ENCODE measurements at regions not wholly inside any gene's neighbourhood (a gene's known extent, or its start where the extent isn't known, plus 50 kb on each side); places are given as distances from the start of the nearest gene placed in this dataset.
"Not testable (repeated sequence)": the region's sequence is repeated elsewhere in the genome, so short reads cannot be mapped to it uniquely, and the experiment has no call there.

GRCh38 chr15:69758810-69759790 is 306.5 kb downstream of the RPLP1 start:
- no peaks in the 10 kb centered on the region for H3K9me3 ChIP-seq (ENCODE audit: control insufficient read depth, low read length)
- peak; percentile 82 to 86 (median 84) for DNase-seq
- peak overlapping the region; percentile 15 for H3K27ac ChIP-seq (ENCODE audit: insufficient read depth, low read length, poor library complexity, severe bottlenecking)
- H3K27me3 ChIP-seq (replicated peaks; ENCODE audit: control insufficient read depth, insufficient read depth, low read length, poor library complexity, severe bottlenecking) = no peaks in the 10 kb centered on the region
- peaks cover 73% of the 10 kb centered on the region for H3K4me1 ChIP-seq (ENCODE audit: control insufficient read depth, insufficient read depth, low read length, poor library complexity, severe bottlenecking)
- H3K4me3 ChIP-seq (ENCODE audit: insufficient read depth, low read depth, low read length, poor library complexity, severe bottlenecking) = no peak overlapping the region
- H3K36me3 ChIP-seq (ENCODE audit: control insufficient read depth, insufficient read depth, low read length) = no peaks in the 10 kb centered on the region

GRCh38 chr15:69760258-69760845 is 307.7 kb downstream of the RPLP1 start:
- Histone ChIP-seq H3K4me3 (ENCODE audit: insufficient read depth, low read depth, low read length, poor library complexity, severe bottlenecking) (peak overlapping the region; percentile 6), H3K4me1 (ENCODE audit: control insufficient read depth, insufficient read depth, low read length, poor library complexity, severe bottlenecking) (peaks cover 61% of the 10 kb centered on the region)
- DNase-seq = no peak

GRCh38 chr15:69760890-69761568 is 308.4 kb downstream of the RPLP1 start:
- Histone ChIP-seq H3K4me1 (ENCODE audit: control insufficient read depth, insufficient read depth, low read length, poor library complexity, severe bottlenecking) (peaks cover 54% of the 10 kb centered on the region), H3K27me3 (replicated peaks; ENCODE audit: control insufficient read depth, insufficient read depth, low read length, poor library complexity, severe bottlenecking) (no peaks in the 10 kb centered on the region), H3K4me3 (ENCODE audit: insufficient read depth, low read depth, low read length, poor library complexity, severe bottlenecking) (no peak overlapping the region), H3K27ac (ENCODE audit: insufficient read depth, low read length, poor library complexity, severe bottlenecking) (peak overlapping the region; percentile 24), H3K36me3 (ENCODE audit: control insufficient read depth, insufficient read depth, low read length) (no peaks in the 10 kb centered on the region), H3K9me3 (ENCODE audit: control insufficient read depth, low read length) (no peaks in the 10 kb centered on the region)
- peak; percentile 60 to 78 (median 69) for DNase-seq

More at GRCh38 chr15:69760258-69760845, 307.7 kb downstream of the RPLP1 start:
- Histone ChIP-seq H3K27me3 (replicated peaks; ENCODE audit: control insufficient read depth, insufficient read depth, low read length, poor library complexity, severe bottlenecking) (no peaks in the 10 kb centered on the region), H3K9me3 (ENCODE audit: control insufficient read depth, low read length) (no peaks in the 10 kb centered on the region), H3K27ac (ENCODE audit: insufficient read depth, low read length, poor library complexity, severe bottlenecking) (peak overlapping the region; percentile 24), H3K36me3 (ENCODE audit: control insufficient read depth, insufficient read depth, low read length) (no peaks in the 10 kb centered on the region)

- no peak overlapping the region for H3K27ac ChIP-seq (ENCODE audit: insufficient read depth, low read length, poor library complexity, severe bottlenecking)
- H3K27me3 ChIP-seq (replicated peaks; ENCODE audit: control insufficient read depth, insufficient read depth, low read length, poor library complexity, severe bottlenecking) = no peaks in the 10 kb centered on the region
- H3K4me3 ChIP-seq (ENCODE audit: insufficient read depth, low read depth, low read length, poor library complexity, severe bottlenecking) = no peak overlapping the region
- DNase-seq = no peak
- H3K36me3 ChIP-seq (ENCODE audit: control insufficient read depth, insufficient read depth, low read length) = no peaks in the 10 kb centered on the region
- peaks cover 38% of the 10 kb centered on the region for H3K4me1 ChIP-seq (ENCODE audit: control insufficient read depth, insufficient read depth, low read length, poor library complexity, severe bottlenecking)
- no peaks in the 10 kb centered on the region for H3K9me3 ChIP-seq (ENCODE audit: control insufficient read depth, low read length)
Observed at GRCh38 chr15:69762373-69763148, 309.9 kb downstream of the RPLP1 start.

- Histone ChIP-seq H3K27me3 (replicated peaks; ENCODE audit: control insufficient read depth, insufficient read depth, low read length, poor library complexity, severe bottlenecking) (no peaks in the 10 kb centered on the region), H3K9me3 (ENCODE audit: control insufficient read depth, low read length) (no peaks in the 10 kb centered on the region), H3K4me3 (ENCODE audit: insufficient read depth, low read depth, low read length, poor library complexity, severe bottlenecking) (no peak overlapping the region), H3K27ac (ENCODE audit: insufficient read depth, low read length, poor library complexity, severe bottlenecking) (no peak overlapping the region), H3K36me3 (ENCODE audit: control insufficient read depth, insufficient read depth, low read length) (no peaks in the 10 kb centered on the region), H3K4me1 (ENCODE audit: control insufficient read depth, insufficient read depth, low read length, poor library complexity, severe bottlenecking) (peaks cover 27% of the 10 kb centered on the region)
- DNase-seq = no peak
Observed at GRCh38 chr15:69763831-69764230, 311.2 kb downstream of the RPLP1 start.

- H3K9me3 ChIP-seq (ENCODE audit: control insufficient read depth, low read length) = no peaks in the 10 kb centered on the region
- H3K36me3 ChIP-seq (ENCODE audit: control insufficient read depth, insufficient read depth, low read length) = no peaks in the 10 kb centered on the region
- H3K27ac ChIP-seq (ENCODE audit: insufficient read depth, low read length, poor library complexity, severe bottlenecking) = no peak overlapping the region
- DNase-seq = no peak
- no peaks in the 10 kb centered on the region for H3K27me3 ChIP-seq (replicated peaks; ENCODE audit: control insufficient read depth, insufficient read depth, low read length, poor library complexity, severe bottlenecking)
- peaks cover 7% of the 10 kb centered on the region for H3K4me1 ChIP-seq (ENCODE audit: control insufficient read depth, insufficient read depth, low read length, poor library complexity, severe bottlenecking)
- H3K4me3 ChIP-seq (ENCODE audit: insufficient read depth, low read depth, low read length, poor library complexity, severe bottlenecking) = no peak overlapping the region
Observed at GRCh38 chr15:69766156-69766555, 313.5 kb downstream of the RPLP1 start.

GRCh38 chr15:69767191-69767590 is 314.6 kb downstream of the RPLP1 start:
- Histone ChIP-seq H3K27me3 (replicated peaks; ENCODE audit: control insufficient read depth, insufficient read depth, low read length, poor library complexity, severe bottlenecking) (no peaks in the 10 kb centered on the region), H3K9me3 (ENCODE audit: control insufficient read depth, low read length) (no peaks in the 10 kb centered on the region), H3K36me3 (ENCODE audit: control insufficient read depth, insufficient read depth, low read length) (no peaks in the 10 kb centered on the region), H3K27ac (ENCODE audit: insufficient read depth, low read length, poor library complexity, severe bottlenecking) (no peak overlapping the region), H3K4me1 (ENCODE audit: control insufficient read depth, insufficient read depth, low read length, poor library complexity, severe bottlenecking) (no peaks in the 10 kb centered on the region), H3K4me3 (ENCODE audit: insufficient read depth, low read depth, low read length, poor library complexity, severe bottlenecking) (no peak overlapping the region)
- DNase-seq = no peak

- H3K9me3 ChIP-seq (ENCODE audit: control insufficient read depth, low read length); H3K36me3 ChIP-seq (ENCODE audit: control insufficient read depth, insufficient read depth, low read length); H3K4me3 ChIP-seq (ENCODE audit: insufficient read depth, low read depth, low read length, poor library complexity, severe bottlenecking); H3K27ac ChIP-seq (ENCODE audit: insufficient read depth, low read length, poor library complexity, severe bottlenecking); H3K4me1 ChIP-seq (ENCODE audit: control insufficient read depth, insufficient read depth, low read length, poor library complexity, severe bottlenecking); H3K27me3 ChIP-seq (replicated peaks; ENCODE audit: control insufficient read depth, insufficient read depth, low read length, poor library complexity, severe bottlenecking); DNase-seq: not testable (repeated sequence)
Observed at GRCh38 chr15:69769336-69769735, 316.7 kb downstream of the RPLP1 start.

GRCh38 chr15:69774258-69774657 is 321.6 kb downstream of the RPLP1 start:
- H3K27ac ChIP-seq (ENCODE audit: insufficient read depth, low read length, poor library complexity, severe bottlenecking); H3K4me1 ChIP-seq (ENCODE audit: control insufficient read depth, insufficient read depth, low read length, poor library complexity, severe bottlenecking); H3K27me3 ChIP-seq (replicated peaks; ENCODE audit: control insufficient read depth, insufficient read depth, low read length, poor library complexity, severe bottlenecking); DNase-seq; H3K9me3 ChIP-seq (ENCODE audit: control insufficient read depth, low read length); H3K4me3 ChIP-seq (ENCODE audit: insufficient read depth, low read depth, low read length, poor library complexity, severe bottlenecking); H3K36me3 ChIP-seq (ENCODE audit: control insufficient read depth, insufficient read depth, low read length): not testable (repeated sequence)
